HG02852 (cell line): ENCODE measurements at regions not wholly inside any gene's neighbourhood (a gene's known extent, or its start where the extent isn't known, plus 50 kb on each side); places are given as distances from the start of the nearest gene placed in this dataset.
"Not testable (repeated sequence)": the region's sequence is repeated elsewhere in the genome, so short reads cannot be mapped to it uniquely, and the experiment has no call there.

Experiments
- ATAC-seq: cut with Tn5 transposase; IDR thresholded peaks from one replicate; pipeline ENCODE4 v1.9.1; 2021; ENCODE audit warnings: mild to moderate bottlenecking, moderate library complexity; ENCODE audit not compliant: unreplicated experiment

DNA sequence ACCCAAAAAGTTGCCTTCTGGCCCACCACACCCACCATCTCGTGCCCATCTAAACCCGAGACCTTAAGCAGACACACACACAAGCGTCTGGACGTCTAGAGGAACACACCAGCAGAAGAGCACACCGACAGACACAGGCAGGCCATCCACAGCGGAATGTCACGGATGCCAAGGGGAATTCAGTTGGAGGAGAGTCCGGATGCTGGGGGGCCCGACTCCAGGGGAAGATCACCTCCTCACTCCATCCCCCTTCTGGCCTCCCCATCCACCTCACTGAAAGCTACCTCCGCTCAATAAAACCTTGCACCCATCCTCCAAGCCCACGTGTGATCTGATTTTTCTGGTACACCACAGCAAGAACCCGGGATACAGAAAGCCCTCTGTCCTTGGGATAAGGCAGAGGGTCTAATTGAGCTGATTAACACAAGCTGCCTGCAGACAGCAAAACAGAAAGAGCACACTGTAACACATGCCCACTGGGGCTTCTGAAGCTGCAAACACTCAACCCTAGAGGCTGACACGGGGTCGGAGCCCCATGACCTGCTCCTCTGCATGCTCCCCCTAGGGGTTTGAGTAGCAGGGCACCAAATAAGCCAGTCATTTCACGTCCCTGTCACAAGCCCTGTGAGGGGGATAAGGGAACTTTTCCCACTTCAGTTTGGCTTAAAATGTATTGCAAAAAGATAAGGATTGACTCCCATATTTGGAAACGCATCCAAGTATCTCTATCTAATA lies 339.6 kb upstream of the PCDH10 start:
- no peak for ATAC-seq

DNA sequence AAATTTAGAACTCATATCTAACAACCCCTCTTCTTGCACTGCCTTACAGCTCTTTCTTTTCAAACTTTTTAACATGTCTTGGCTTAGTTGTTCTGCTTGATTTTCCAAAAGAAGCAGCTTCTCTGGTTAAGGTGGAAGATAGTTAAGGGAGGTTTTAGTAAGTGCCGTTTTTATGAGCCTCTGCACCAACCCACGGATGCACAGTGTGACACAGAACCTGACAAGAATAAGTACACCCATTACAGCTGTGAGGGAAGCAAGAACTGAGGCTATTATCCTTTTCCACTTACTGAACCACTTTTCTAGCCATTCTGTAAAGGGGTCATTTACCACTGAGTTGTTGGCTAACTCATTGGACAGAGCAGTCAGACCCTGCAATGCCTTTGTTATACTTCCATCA lies 336.0 kb upstream of the PCDH10 start:
- ATAC-seq, result not testable (repeated sequence)

DNA sequence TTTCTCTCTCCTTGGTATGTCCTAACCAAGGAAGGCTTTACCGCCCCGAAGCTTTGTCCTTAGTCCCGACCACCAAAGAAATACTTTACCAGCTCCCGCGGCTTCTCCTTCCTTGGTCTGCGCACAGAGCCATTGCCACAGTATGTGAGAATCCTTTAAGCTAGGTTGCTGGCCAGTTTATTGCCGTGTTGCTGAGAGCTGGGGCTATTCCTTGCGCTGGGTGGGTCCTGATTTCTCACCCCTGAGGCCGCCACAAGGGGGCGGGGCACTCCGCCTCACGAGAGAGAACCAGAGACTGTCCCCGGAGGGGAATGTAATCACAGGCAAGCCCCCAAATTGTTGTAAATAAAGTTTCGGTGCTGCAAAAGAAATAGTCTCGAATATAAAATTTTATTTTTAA lies 331.0 kb upstream of the PCDH10 start:
- ATAC-seq, result no peak

DNA sequence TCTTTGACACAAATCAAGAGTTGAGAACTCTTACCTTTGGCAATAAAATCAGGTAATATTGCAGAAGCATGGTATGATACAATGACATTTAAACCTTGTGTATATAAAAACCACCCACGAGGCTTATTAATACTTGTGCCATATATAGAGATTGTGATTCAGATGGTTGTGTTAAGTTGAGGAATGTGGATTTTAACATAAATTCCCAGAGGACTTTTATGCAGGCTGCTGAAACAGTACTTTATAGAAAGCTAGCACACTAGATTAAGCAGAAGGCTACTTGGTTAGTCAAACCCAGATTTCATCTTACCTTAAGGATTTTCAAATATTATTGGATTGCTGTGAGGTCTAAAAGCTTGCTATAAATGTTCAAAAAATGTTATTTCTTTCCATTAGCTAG lies 325.7 kb upstream of the PCDH10 start:
- ATAC-seq, result no peak

DNA sequence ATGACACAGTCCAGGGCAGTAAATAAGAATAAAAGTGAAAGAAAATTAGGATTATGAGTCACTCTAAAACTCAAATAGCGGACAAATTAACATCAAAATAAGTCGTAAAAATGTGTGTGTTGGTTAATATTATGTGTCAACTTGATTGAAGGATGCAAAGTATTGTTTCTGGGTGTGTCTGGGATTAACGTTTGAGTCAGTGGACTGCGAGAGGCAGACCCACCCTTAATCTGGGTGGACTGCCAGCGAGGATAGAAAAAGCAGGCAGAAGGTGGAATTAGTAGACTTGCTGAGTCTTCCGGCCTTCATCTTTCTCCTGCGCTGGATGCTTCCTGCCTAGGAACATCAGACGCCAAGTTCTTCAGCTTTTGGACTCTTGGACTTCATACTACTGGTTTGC lies 324.3 kb upstream of the PCDH10 start:
- ATAC-seq, result no peak

DNA sequence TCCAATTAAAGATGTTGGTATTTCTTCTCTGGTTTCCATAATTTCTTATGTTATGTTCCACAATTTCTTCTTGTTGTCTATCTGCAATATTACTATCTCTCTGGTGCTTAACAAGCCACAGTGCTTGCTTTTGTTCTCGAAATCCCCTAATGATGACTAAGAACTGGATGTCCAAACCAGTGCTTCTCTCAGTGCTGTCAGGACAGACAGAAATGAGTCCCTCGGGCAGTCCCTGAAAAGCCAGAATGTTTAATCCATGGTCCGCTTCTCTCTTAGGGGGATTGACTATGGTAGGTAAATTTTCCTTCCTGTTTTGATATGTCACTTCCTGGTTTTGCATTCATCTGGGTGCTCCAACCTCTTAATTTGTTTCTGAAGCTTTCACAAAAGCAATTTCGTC lies 321.6 kb upstream of the PCDH10 start:
- peak; percentile 91 for ATAC-seq

DNA sequence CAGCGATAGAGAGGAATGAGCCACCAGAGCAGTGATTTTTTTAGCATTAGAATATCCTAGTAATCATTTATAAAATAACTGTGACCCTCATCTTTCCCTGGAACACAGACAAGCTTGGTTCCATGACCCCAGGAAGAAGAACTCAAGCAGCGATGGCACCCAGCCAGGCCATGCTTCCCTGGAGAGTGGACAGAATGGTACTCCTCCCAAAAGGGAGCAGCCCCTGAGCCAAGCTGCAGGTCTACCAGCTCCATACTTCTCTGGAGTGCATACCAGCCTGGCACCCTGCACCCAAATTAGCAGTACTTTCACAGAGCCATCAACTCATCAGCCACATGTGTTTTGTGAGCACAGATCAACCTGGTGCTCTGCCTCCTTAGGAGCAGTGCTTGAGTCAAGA lies 310.9 kb upstream of the PCDH10 start:
- no peak for ATAC-seq

DNA sequence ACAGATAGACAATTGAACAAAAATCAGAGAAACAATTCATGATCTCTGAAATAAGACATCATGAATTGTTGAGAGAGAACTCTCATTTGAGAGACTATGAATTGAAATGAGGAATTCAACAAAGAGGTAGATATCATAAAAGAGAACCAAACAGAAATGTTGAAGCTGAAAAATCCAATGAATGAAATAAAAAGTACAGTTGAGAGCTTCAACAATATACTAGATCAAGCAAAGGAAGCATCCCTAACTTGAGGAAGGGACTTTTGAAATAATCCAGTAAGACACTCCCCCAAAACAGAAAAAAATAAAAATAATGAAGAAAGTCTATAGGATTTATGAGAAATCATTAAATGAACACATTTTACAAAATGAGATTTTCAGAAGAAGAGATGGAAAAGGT lies 310.0 kb upstream of the PCDH10 start:
- ATAC-seq, result no peak

DNA sequence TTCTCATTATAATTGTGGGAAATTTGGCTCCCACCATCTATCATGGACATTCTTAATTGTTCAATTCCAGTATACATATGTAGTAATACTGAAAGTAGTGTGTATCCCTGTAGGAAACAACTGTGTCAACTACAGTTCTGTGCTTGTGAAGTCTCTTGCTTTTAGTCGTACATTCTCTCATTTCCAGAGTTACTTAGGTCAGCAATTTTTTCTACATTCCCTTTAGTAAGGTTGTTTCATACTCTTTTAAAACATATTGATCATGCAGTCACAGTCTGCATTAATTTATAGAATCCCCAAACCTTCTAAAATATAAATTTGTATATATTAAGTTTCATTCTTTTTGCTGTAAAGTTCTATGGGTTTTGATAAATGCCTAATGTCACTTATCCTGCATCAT lies 289.2 kb upstream of the PCDH10 start:
- ATAC-seq, result no peak

DNA sequence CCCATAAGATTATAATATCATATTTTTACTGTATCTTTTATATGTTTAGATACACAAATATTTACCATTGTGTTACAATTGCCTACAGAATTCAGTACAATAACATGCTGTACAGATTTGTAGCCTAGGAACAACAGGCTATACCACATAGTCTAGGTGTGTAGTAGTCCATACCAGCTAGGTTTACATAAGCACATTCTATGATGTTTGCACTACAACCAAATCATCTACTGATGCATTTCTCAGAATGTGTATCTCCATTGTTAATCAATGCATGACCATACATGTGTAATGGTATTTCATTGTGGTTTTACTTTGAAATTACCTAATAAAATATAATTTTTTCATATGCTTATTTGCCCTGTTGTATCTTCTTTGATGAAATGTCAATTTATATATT lies 288.1 kb upstream of the PCDH10 start:
- no peak for ATAC-seq

DNA sequence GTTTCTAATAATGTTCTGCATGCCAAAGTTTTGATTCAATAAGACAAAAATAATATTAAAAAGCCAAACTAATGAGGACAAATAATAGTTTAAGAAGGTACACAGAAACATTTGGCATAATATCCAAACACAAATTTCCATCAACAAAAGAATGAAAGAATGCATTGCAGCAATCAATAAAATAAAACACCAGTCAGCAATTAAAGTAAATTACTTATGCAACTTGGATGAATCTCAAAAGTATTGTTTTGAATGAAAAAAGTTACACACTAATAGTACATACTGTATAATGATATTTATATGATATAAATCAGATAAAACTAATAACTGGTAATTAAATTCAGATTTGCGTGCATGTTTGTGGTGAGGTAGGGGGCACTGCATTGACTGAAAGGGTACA lies 285.5 kb upstream of the PCDH10 start:
- no peak for ATAC-seq

DNA sequence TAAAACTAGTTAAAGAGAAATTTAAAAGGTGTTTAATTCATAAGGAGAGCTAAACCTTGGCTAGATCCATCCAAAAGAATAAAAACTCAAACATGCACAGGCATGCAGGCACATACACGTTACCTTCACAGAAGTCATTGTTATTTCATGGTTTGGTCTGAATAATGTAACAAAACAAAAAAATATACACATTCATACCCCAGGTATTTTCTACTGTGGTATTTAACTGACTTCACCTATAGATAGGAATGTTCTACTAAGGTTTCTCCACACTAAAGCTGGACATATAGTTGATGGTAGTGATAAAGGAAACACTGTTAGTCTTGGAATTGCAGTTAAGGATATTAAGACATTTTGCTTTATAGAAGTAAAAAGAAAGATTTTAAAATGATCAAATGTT lies 283.6 kb upstream of the PCDH10 start:
- no peak for ATAC-seq

DNA sequence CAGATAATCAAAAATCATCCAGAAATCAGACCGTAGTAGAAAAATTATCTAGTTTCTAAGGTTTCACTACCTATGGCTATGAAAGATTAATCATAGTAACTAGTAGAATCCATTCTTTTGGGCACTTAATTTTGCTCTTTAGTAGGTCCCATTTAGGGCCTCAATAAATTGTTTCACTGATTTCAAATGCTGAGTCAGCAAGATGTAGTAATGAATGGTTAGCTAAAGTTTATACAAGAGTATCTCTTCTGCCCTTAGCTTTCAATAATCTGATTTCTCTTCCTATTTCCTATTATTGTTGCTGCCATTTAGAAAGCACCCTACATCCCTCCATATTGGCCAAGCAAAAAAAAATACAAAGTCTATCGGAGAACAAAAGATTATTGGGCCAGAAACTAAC lies 283.2 kb upstream of the PCDH10 start:
- no peak for ATAC-seq

DNA sequence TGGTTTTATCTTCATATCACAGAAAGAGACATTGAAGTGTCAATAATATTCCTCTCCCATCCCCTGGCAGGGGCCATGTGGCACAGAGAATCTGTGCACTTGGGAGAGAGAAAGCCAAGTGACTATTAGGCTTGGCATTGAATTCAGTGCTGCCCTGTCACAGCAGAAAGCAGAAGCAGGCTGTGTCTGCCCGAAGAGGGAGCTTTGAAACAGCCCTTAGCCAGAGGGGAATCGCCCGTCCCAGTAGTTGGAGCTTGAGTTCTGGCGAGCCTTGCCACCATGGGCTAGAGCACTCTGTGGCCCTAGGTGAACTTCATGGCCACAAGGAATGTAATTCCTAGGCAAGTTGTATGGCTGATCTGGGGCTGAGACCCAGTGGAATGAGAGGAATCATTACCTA lies 282.5 kb upstream of the PCDH10 start:
- no peak for ATAC-seq

DNA sequence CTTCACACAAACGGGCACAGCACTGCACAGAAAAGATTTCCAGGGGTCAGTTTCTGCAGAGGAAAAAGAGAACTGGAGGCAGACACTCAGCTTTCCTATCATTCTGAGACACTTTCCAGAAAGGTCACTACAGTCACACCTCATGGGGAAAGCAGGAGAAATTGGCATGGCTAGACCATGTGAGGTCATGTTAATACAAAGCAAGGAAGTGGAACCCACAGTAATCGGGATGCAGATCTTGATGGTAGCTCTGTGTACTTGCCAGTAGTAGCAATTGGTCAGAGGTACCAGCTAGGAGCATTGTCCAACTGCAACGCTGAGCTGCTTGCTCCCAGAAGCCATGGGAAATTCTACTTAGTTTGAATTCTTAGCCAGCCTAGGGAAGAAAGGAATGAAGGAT lies 255.3 kb upstream of the PCDH10 start:
- no peak for ATAC-seq

DNA sequence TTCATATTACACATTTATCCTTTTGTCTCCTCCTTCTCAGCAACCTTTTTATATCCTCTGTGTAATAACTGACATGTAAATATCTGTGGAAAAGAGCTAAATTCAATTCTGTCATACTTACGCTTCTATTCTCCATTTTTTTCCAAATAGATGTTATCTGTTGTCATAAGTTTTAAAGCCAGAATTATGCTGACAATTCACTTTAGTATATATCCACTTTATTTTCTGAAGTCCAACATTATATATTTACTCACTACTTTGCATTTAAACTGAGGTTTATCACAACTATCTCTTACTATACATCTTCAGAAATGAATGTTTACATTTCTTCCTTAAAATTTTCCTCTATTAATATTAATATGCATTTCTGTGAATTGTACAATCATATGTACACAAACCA lies 247.9 kb upstream of the PCDH10 start:
- ATAC-seq, result no peak

DNA sequence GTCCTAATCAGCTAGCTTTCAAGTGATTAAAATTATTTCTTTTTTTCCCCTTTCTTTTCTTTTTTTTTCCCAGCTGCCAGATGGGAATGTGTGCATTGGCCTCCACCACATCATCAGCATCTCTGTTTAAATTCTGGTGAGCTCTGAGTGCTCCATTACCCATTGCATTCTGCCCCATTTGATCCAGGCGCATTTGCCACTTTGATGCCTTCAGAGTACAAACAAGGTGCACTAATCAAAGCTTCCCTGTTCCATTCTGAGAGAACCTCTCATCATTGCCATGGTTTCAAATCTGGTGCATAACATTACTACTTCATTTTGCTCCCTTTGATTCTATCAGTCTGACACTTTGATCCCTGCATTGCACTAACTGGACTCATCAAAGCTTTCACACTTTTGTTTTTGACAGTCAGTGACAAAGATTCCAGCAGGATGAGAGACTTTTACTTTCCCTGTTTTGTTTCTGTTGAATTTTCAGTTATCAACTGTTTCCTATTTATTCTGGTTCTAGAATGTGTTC lies 238.8 kb upstream of the PCDH10 start:
- no peak for ATAC-seq

DNA sequence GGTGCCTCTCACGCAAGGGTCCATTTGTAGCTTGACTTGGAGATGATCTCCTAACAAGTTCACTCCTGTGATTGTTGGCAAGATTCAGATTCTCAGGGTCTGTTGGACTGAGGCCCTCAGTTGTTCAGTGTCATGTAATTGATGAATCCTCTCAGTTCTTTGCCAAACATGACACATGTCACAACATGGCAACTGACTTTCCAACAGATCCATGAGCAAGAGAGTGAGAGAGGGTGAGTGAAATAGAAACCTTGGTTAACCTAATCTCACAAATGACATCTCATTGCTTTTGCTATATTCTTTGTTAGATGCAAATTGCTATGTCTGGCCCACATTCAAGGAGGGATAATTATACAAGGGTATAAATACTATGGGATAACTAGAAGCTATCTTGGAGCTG lies 231.0 kb upstream of the PCDH10 start:
- ATAC-seq, result no peak

DNA sequence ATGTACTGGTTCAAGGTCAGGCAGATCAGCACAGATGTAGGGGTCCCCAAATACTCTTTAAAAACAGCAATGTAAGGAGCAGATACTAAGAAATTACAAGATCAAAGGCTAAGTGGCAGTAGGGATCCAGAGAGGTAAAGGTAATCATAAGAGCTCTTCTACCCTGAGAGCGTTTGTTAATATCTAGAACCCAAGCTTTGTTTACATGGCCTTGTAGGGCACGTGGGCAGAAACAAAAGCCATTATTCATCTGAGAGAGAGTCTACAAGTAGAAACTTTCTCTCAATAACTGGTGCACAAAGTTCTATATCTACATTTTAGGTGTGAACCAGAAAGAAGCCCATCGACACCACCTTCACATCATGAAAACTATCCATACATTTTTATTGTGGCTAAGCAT lies 225.6 kb upstream of the PCDH10 start:
- ATAC-seq, result no peak

DNA sequence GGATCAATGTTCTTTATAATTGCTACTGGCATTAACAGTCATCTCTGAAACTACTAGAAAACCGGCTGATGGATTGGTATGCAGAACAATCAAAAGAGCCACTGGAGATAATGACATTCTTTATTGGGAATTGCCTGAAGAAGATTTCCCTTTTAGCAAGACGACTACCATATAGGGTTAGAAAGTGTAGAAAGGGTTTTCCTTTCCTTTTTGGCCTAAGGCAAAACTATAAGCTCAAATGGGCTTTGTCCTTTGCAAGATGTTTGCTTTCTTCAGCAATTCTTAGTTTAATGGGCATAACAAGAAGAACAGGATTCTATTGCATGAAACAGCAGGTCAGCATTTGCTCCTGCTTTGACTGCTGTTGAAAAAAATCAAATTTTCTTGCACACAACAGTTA lies 214.2 kb upstream of the PCDH10 start:
- ATAC-seq, result no peak

DNA sequence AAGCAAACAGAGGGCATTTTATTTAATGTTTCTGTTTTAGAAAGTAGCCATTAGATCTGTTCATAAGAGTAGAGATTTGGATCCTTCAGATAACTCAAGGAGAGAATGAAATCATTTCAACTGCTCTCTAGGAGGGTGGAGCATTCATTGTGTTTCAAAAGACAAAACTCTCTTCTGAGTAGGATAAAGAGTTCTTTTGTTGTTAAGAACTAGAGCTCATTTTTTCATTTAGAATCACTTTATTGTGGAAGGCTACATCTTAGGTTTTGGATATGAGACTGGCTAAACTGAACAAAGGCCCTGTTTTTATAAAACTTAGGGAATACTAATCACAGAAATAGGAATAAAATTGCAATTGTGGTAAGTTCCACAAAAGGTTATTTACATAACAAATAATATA lies 193.9 kb upstream of the PCDH10 start:
- ATAC-seq, result no peak

DNA sequence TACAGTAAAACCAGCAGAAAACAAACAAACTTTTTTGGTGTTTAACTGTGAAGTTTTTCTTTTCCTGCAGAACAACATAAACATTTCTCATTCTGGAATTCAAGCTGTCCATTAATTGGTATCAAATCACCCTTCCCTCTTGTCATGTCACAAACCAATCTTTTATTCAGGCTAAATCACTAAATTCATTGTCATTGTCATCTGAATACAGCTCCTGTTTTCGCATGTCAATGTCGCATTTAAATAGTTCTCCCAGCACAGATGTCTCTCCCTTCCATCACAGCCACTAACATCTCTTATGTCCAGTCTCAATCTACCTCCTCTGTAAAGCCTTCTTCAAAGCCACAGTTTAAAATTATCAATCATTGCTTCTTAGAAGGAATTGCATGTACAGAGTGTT lies 192.1 kb upstream of the PCDH10 start:
- no peak for ATAC-seq
